ENCODE measurements at regions not wholly inside any gene's neighbourhood (a gene's known extent, or its start where the extent isn't known, plus 50 kb on each side); places are given as distances from the start of the nearest gene placed in this dataset.
"Not testable (repeated sequence)": the region's sequence is repeated elsewhere in the genome, so short reads cannot be mapped to it uniquely, and the experiment has no call there.

DNA sequence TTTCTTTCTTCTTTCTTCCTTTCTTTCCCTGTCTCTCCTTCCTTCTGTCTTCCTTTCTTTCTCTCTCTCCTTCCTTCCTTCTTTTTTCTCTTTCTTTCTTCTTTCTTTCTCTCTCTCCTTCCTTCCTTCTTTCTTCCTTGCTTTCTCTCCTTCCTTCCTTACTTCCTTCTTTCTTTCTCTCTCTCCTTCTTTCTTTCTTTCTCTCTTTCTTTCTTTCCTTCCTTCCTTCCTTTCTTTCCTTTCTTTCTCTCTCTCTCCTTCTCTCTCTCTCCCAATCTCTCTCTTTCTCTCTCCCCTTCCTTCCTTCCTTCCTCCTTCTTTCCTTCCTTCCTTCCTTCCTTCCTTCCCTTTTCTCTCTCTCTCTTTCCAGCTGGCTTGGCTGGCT lies 2806.6 kb downstream of the RPIA start:
- CTCF ChIA-PET; H3K27me3 ChIP-seq (replicated peaks; ENCODE audit: insufficient read depth, low read depth, low read length, poor library complexity); H3K4me3 ChIP-seq (ENCODE audit: low read depth, low read length, poor library complexity, severe bottlenecking); H3K9me3 ChIP-seq (ENCODE audit: low read depth, low read length, poor library complexity, severe bottlenecking); DNase-seq (ENCODE audit: low spot score); H3K36me3 ChIP-seq (ENCODE audit: insufficient read depth, low read length, poor library complexity, severe bottlenecking); BruUV-seq (replicated peaks); H3K27ac ChIP-seq (ENCODE audit: low read depth, low read length, poor library complexity, severe bottlenecking); intact Hi-C loops (cut with micrococcal nuclease; ENCODE audit: unreplicated experiment); H3K4me1 ChIP-seq (ENCODE audit: insufficient read depth, low read length, poor library complexity, severe bottlenecking); POLR2A ChIA-PET (ENCODE audit: low non-redundant PET): not testable (repeated sequence)

DNA sequence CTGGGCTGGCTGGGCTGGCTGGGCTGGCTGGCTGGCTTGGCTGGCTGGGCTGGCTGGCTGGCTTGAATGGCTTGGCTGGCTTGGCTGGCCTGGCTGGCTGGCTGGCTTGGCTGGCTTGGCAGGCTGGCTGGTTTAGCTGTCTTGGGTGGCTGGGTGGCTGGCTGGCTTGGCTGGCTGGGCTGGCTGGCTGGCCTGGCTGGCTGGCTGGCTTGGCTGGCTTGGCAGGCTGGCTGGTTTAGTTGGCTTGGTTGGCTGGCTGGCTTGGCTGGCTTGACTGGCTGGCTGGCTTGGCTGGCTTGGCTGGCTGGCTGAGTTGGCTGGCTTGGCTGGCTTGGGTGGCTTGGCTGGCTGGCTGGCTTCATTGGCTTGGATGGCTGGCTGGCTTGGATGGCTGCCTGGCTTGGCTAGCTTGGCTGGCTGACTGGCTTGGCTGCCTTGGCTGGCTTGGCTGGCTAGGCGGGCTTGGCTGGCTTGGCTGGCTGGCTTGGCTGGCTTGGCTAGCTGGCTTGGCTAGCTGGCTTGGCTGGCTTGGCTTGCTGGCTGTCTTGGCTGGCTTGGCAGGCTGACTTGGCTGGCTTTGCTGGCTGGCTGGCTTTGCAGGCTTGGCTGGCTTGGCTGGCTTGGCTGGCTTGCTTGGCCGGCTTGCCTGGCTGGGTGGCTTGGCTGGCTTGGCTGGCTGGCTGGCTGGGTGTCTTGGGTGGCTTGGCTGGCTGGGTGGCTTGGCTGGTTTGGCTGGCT lies 2807.2 kb downstream of the RPIA start:
- DNase-seq (ENCODE audit: low spot score); H3K36me3 ChIP-seq (ENCODE audit: insufficient read depth, low read length, poor library complexity, severe bottlenecking); BruUV-seq (replicated peaks); H3K4me1 ChIP-seq (ENCODE audit: insufficient read depth, low read length, poor library complexity, severe bottlenecking); POLR2A ChIA-PET (ENCODE audit: low non-redundant PET); CTCF ChIA-PET; H3K9me3 ChIP-seq (ENCODE audit: low read depth, low read length, poor library complexity, severe bottlenecking); intact Hi-C loops (cut with micrococcal nuclease; ENCODE audit: unreplicated experiment); H3K27me3 ChIP-seq (replicated peaks; ENCODE audit: insufficient read depth, low read depth, low read length, poor library complexity); H3K4me3 ChIP-seq (ENCODE audit: low read depth, low read length, poor library complexity, severe bottlenecking); H3K27ac ChIP-seq (ENCODE audit: low read depth, low read length, poor library complexity, severe bottlenecking): not testable (repeated sequence)

DNA sequence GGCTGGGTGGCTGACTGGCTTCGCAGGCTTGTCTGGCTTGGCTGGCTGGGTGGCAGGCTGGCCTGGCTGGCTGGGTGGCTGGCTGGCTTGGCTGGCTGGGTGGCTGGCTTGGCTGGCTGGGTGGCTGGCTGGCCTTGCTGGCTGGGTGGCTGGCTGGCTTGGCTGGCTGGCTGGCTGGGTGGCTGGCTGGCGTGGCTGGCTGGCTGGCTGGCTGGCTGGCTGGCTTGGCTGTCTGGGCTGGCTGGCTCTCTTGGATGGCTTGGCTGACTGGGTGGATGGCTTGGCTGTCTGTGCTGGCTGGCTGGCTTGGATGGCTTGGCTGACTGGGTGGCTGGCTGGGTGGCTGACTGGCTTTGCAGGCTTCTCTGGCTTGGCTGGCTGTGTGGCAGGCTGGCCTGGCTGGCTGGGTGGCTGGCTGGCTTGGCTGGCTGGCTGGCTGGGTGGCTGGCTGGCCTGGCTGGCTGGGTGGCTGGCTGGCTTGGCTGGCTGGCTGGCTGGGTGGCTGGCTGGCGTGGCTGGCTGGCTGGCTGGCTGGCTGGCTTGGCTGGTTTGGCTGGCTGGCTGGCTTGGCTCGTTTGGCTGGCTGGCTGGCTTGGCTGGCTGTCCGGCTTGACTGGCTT lies 2808.1 kb downstream of the RPIA start:
- intact Hi-C loops (cut with micrococcal nuclease; ENCODE audit: unreplicated experiment); H3K36me3 ChIP-seq (ENCODE audit: insufficient read depth, low read length, poor library complexity, severe bottlenecking); CTCF ChIA-PET; BruUV-seq (replicated peaks); H3K4me1 ChIP-seq (ENCODE audit: insufficient read depth, low read length, poor library complexity, severe bottlenecking); H3K27ac ChIP-seq (ENCODE audit: low read depth, low read length, poor library complexity, severe bottlenecking); H3K27me3 ChIP-seq (replicated peaks; ENCODE audit: insufficient read depth, low read depth, low read length, poor library complexity); H3K9me3 ChIP-seq (ENCODE audit: low read depth, low read length, poor library complexity, severe bottlenecking); POLR2A ChIA-PET (ENCODE audit: low non-redundant PET); H3K4me3 ChIP-seq (ENCODE audit: low read depth, low read length, poor library complexity, severe bottlenecking); DNase-seq (ENCODE audit: low spot score): not testable (repeated sequence)

DNA sequence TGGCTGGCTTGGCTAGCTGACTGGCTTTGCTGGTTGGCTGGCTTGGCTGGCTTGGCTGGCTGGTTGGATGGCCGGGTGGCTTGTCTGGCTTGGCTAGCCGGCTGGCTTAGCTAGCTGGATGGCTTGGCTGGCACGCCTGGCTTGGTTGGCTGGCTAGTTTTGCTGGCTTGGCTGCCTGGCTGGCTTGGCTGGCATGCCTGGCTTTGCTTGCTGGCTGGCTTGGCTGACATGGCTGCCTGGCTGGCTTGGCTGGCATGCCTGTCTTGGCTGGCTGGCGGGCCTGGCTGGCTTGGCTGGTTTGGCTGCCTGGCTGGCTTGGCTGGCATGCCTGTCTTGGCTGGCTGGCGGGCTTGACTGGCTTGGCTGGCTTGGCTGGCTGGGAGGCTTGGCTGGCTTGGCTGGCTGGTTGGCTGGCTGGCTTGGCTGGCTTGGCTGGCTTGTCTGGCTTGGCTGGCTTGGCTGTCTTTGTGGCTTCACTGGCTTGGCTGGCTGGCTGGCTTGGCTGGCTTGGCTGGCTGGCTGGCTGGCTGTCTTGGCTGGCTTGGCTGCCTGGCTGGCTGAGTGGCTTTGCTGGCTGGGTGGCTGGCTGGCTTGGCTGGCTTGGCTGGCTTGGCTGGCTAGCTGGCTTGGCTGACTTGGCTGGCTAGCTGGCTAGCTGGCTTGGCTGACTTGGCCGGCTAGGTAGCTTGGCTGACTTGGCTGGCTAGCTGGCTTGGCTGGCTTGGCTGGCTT lies 2808.9 kb downstream of the RPIA start:
- BruUV-seq (replicated peaks); POLR2A ChIA-PET (ENCODE audit: low non-redundant PET): not testable (repeated sequence)

DNA sequence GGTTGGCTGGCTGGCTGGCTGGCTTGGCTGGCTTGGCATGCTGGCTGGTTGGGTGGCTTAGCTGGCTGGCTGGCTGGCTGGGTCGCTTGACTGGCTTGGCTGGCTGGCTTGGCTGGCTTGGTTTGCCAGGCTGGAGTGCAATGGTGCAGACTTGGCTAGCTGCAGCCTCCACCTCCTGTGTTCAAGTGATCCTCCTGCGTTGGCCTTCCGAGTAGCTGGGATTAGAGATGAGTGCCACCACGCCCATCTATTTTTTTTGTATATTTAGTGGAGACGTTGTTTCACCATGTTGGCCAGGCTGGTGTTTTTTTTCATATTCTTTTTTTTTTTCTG lies 2809.5 kb downstream of the RPIA start:
- H3K4me3 ChIP-seq (ENCODE audit: low read depth, low read length, poor library complexity, severe bottlenecking); H3K36me3 ChIP-seq (ENCODE audit: insufficient read depth, low read length, poor library complexity, severe bottlenecking); H3K27me3 ChIP-seq (replicated peaks; ENCODE audit: insufficient read depth, low read depth, low read length, poor library complexity); CTCF ChIA-PET; H3K9me3 ChIP-seq (ENCODE audit: low read depth, low read length, poor library complexity, severe bottlenecking); H3K4me1 ChIP-seq (ENCODE audit: insufficient read depth, low read length, poor library complexity, severe bottlenecking); POLR2A ChIA-PET (ENCODE audit: low non-redundant PET); H3K27ac ChIP-seq (ENCODE audit: low read depth, low read length, poor library complexity, severe bottlenecking); DNase-seq (ENCODE audit: low spot score); intact Hi-C loops (cut with micrococcal nuclease; ENCODE audit: unreplicated experiment); BruUV-seq (replicated peaks): not testable (repeated sequence)

More for the DNA sequence above, 2808.9 kb downstream of the RPIA start:
- H3K9me3 ChIP-seq (ENCODE audit: low read depth, low read length, poor library complexity, severe bottlenecking); DNase-seq (ENCODE audit: low spot score); H3K4me1 ChIP-seq (ENCODE audit: insufficient read depth, low read length, poor library complexity, severe bottlenecking); intact Hi-C loops (cut with micrococcal nuclease; ENCODE audit: unreplicated experiment); H3K4me3 ChIP-seq (ENCODE audit: low read depth, low read length, poor library complexity, severe bottlenecking); H3K27me3 ChIP-seq (replicated peaks; ENCODE audit: insufficient read depth, low read depth, low read length, poor library complexity); CTCF ChIA-PET; H3K27ac ChIP-seq (ENCODE audit: low read depth, low read length, poor library complexity, severe bottlenecking); H3K36me3 ChIP-seq (ENCODE audit: insufficient read depth, low read length, poor library complexity, severe bottlenecking): not testable (repeated sequence)

DNA sequence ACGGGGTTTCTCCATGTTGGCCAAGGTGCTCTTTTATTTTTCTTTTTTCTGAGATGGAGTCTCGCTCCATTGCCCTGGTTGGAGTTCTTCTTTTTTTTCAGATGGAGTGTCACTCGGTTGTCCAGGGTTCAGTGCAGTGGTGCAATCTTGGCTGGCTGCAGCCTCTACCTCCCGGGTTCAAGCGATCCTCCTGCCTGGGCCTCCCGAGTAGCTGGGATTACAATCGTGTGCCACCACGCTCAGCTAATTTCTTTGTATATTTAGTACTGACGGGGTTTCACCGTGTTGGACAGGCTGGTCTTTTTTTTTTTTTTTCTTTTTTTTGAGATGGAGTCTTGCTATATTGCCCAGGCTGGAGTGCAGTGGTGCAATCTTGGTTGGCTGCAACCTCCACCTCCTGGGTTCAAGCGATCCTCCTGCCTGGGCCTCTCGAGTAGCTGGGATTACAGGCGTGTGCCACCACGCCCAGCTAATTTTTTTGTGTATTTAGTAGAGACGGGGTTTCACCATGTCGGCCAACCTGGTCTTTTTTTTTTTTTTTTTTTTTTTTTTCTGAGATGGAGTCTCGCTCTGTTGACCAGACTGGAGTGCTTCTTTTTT lies 2810.1 kb downstream of the RPIA start:
- H3K27ac ChIP-seq (ENCODE audit: low read depth, low read length, poor library complexity, severe bottlenecking); H3K9me3 ChIP-seq (ENCODE audit: low read depth, low read length, poor library complexity, severe bottlenecking); H3K27me3 ChIP-seq (replicated peaks; ENCODE audit: insufficient read depth, low read depth, low read length, poor library complexity); POLR2A ChIA-PET (ENCODE audit: low non-redundant PET); intact Hi-C loops (cut with micrococcal nuclease; ENCODE audit: unreplicated experiment); BruUV-seq (replicated peaks); H3K36me3 ChIP-seq (ENCODE audit: insufficient read depth, low read length, poor library complexity, severe bottlenecking); CTCF ChIA-PET; H3K4me1 ChIP-seq (ENCODE audit: insufficient read depth, low read length, poor library complexity, severe bottlenecking); DNase-seq (ENCODE audit: low spot score); H3K4me3 ChIP-seq (ENCODE audit: low read depth, low read length, poor library complexity, severe bottlenecking): not testable (repeated sequence)

- BruUV-seq (replicated peaks); CTCF ChIA-PET; H3K4me3 ChIP-seq (ENCODE audit: low read depth, low read length, poor library complexity, severe bottlenecking); H3K4me1 ChIP-seq (ENCODE audit: insufficient read depth, low read length, poor library complexity, severe bottlenecking); H3K36me3 ChIP-seq (ENCODE audit: insufficient read depth, low read length, poor library complexity, severe bottlenecking); H3K9me3 ChIP-seq (ENCODE audit: low read depth, low read length, poor library complexity, severe bottlenecking); H3K27ac ChIP-seq (ENCODE audit: low read depth, low read length, poor library complexity, severe bottlenecking); intact Hi-C loops (cut with micrococcal nuclease; ENCODE audit: unreplicated experiment); POLR2A ChIA-PET (ENCODE audit: low non-redundant PET); DNase-seq (ENCODE audit: low spot score); H3K27me3 ChIP-seq (replicated peaks; ENCODE audit: insufficient read depth, low read depth, low read length, poor library complexity): not testable (repeated sequence)
Measured at GRCh38 chr2:91503572-91503958, 2812.1 kb downstream of the RPIA start.
